ENCODE measurements at regions not wholly inside any gene's neighbourhood (a gene's known extent, or its start where the extent isn't known, plus 50 kb on each side); places are given as distances from the start of the nearest gene placed in this dataset.
"Not testable (repeated sequence)": the region's sequence is repeated elsewhere in the genome, so short reads cannot be mapped to it uniquely, and the experiment has no call there.

DNA sequence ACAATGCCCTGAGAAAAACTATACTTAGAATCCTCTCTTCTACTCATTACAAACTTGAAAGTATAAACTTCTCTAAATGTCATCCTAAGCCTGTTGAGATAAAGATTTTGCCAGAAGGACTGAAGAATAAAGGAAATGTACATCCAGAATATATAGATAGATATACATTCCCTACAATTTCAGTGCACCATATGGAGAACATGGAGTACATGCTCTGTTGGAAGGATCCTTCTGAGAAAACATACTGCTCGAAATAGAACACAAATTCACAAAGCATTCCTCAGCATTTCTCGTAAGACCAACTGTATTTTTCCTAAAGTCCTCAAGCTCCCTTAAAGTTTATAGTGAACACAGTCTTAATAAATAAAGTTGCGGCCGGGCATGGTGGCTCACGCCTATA is 69.7 kb upstream of the RASA1 start:
- peaks cover 0 to 10% (median 4%) of the 10 kb centered on the region in 7 donors for H3K9me3 Mint-ChIP-seq
- DNase-seq, result no peak
- H3K27ac Mint-ChIP-seq, result no peak overlapping the region
- H3K4me1 Mint-ChIP-seq, result peaks cover 8% of the 10 kb centered on the region
- H3K79me2 ChIP-seq (ENCODE audit: insufficient read depth, low read length), result no peaks in the 10 kb centered on the region
- H3K4me3 Mint-ChIP-seq, result no peak overlapping the region
- H3K36me3 Mint-ChIP-seq, result no peaks in the 10 kb centered on the region
- no peaks in the 10 kb centered on the region for H3K27me3 ChIP-seq (ENCODE audit: control insufficient read depth in 2 of 2, insufficient read depth in 2 of 2, low read length in 2 of 2)
- H3K36me3 ChIP-seq (replicated peaks in 1 of 2; ENCODE audit: control insufficient read depth in 1 of 2, insufficient read depth in 2 of 2, low read length in 2 of 2), result no peaks in the 10 kb centered on the region
- no peaks in the 10 kb centered on the region for H3K9me3 ChIP-seq (replicated peaks in 1 of 2; ENCODE audit: control insufficient read depth in 1 of 2, insufficient read depth in 1 of 2, low read length in 2 of 2)
- H4K20me1 ChIP-seq (ENCODE audit: insufficient read depth, low read length), result no peaks in the 10 kb centered on the region
- no peaks in the 10 kb centered on the region for H3K4me1 ChIP-seq (ENCODE audit: control insufficient read depth in 1 of 2, insufficient read depth in 2 of 2, low read length in 2 of 2)
- no peak overlapping the region for H3K4me2 ChIP-seq (replicated peaks; ENCODE audit: extremely low read depth, low read length, poor library complexity, severe bottlenecking)
- no CpG with 5 or more reads among the region's 5 CpGs for WGBS (ENCODE audit: insufficient coverage)
- H3K27me3 Mint-ChIP-seq (ENCODE audit: low read depth in 3 of 3), result peaks cover 0 to 5% (median 0%) of the 10 kb centered on the region in 3 donors
- no peak overlapping the region for H3K4me3 ChIP-seq (replicated peaks in 1 of 3; ENCODE audit: low read depth in 2 of 3, low read length in 3 of 3)
- no peak overlapping the region for H2AFZ ChIP-seq (ENCODE audit: insufficient read depth, low read depth, low read length, poor library complexity, severe bottlenecking)
- no peak for TF ChIP-seq CTCF (IDR thresholded peaks at IDR 0.05)
- no peak overlapping the region for H3K27ac ChIP-seq (ENCODE audit: low read depth in 1 of 2, low read length in 2 of 2)
- intact Hi-C loops (cut with micrococcal nuclease), result no loop called here
- no peak overlapping the region for H3K9ac ChIP-seq (ENCODE audit: insufficient read depth, low read length, poor library complexity, severe bottlenecking)

DNA sequence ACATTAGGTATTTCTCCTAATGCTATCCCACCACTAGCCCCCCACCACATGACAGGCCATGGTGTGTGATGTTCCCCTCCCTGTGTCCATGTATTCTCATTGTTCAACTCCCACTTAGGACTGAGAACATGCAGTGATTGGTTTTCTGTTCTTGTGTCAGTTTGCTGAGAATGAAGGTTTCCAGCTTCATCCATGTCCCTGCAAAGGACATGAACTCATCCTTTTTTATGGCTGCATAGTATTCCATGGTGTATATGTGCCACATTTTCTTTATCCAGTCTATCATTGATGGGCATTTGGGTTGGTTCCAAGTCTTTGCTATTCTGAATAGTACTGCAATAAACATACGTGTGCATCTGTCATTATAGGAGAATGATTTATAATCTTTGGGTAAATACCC is 68.4 kb upstream of the RASA1 start:
- intact Hi-C loops (cut with micrococcal nuclease); H3K27me3 Mint-ChIP-seq (ENCODE audit: low read depth in 3 of 3); H3K36me3 Mint-ChIP-seq; H3K27me3 ChIP-seq (ENCODE audit: control insufficient read depth in 2 of 2, insufficient read depth in 2 of 2, low read length in 2 of 2); DNase-seq; H3K4me1 Mint-ChIP-seq; H3K4me2 ChIP-seq (replicated peaks; ENCODE audit: extremely low read depth, low read length, poor library complexity, severe bottlenecking); H3K27ac Mint-ChIP-seq; H3K4me3 Mint-ChIP-seq; H3K36me3 ChIP-seq (replicated peaks in 1 of 2; ENCODE audit: control insufficient read depth in 1 of 2, insufficient read depth in 2 of 2, low read length in 2 of 2); H2AFZ ChIP-seq (ENCODE audit: insufficient read depth, low read depth, low read length, poor library complexity, severe bottlenecking); H3K9ac ChIP-seq (ENCODE audit: insufficient read depth, low read length, poor library complexity, severe bottlenecking); H3K4me3 ChIP-seq (replicated peaks in 1 of 3; ENCODE audit: low read depth in 2 of 3, low read length in 3 of 3); H3K79me2 ChIP-seq (ENCODE audit: insufficient read depth, low read length); H4K20me1 ChIP-seq (ENCODE audit: insufficient read depth, low read length); H3K4me1 ChIP-seq (ENCODE audit: control insufficient read depth in 1 of 2, insufficient read depth in 2 of 2, low read length in 2 of 2); H3K9me3 ChIP-seq (replicated peaks in 1 of 2; ENCODE audit: control insufficient read depth in 1 of 2, insufficient read depth in 1 of 2, low read length in 2 of 2); H3K27ac ChIP-seq (ENCODE audit: low read depth in 1 of 2, low read length in 2 of 2): not testable (repeated sequence)
- H3K9me3 Mint-ChIP-seq, result peaks cover 0 to 10% (median 5%) of the 10 kb centered on the region in 7 donors
- no CpG with 5 or more reads among the region's 1 CpG for WGBS (ENCODE audit: insufficient coverage)

DNA sequence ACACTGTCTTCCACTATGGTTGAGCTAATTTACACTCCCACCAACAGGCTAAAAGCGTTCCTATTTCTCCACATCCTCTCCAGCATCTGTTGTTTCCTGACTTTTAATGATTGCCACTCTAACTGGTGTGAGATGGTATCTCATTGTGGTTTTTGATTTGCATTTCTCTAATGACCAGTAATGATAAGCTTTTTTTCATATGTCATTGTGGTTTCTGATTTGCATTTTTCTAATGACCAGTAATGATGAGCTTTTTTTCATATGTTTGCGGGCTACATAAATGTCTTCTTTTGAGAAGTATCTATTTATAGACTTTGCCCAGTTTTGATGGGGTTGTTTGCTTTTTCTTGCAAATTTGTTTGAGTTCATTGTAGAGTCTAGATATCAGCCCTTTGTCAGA is 68.0 kb upstream of the RASA1 start:
- H3K4me1 ChIP-seq (ENCODE audit: control insufficient read depth in 1 of 2, insufficient read depth in 2 of 2, low read length in 2 of 2); H3K36me3 ChIP-seq (replicated peaks in 1 of 2; ENCODE audit: control insufficient read depth in 1 of 2, insufficient read depth in 2 of 2, low read length in 2 of 2); H3K9ac ChIP-seq (ENCODE audit: insufficient read depth, low read length, poor library complexity, severe bottlenecking); H2AFZ ChIP-seq (ENCODE audit: insufficient read depth, low read depth, low read length, poor library complexity, severe bottlenecking); H3K4me1 Mint-ChIP-seq; intact Hi-C loops (cut with micrococcal nuclease); H3K4me3 ChIP-seq (replicated peaks in 1 of 3; ENCODE audit: low read depth in 2 of 3, low read length in 3 of 3); H3K36me3 Mint-ChIP-seq; H3K4me2 ChIP-seq (replicated peaks; ENCODE audit: extremely low read depth, low read length, poor library complexity, severe bottlenecking); H4K20me1 ChIP-seq (ENCODE audit: insufficient read depth, low read length); H3K4me3 Mint-ChIP-seq; H3K27me3 ChIP-seq (ENCODE audit: control insufficient read depth in 2 of 2, insufficient read depth in 2 of 2, low read length in 2 of 2); H3K27ac ChIP-seq (ENCODE audit: low read depth in 1 of 2, low read length in 2 of 2); DNase-seq; H3K27ac Mint-ChIP-seq; H3K79me2 ChIP-seq (ENCODE audit: insufficient read depth, low read length); H3K9me3 ChIP-seq (replicated peaks in 1 of 2; ENCODE audit: control insufficient read depth in 1 of 2, insufficient read depth in 1 of 2, low read length in 2 of 2); H3K27me3 Mint-ChIP-seq (ENCODE audit: low read depth in 3 of 3): not testable (repeated sequence)
- 86% methylated on average over 1 of the region's 2 CpGs for WGBS (ENCODE audit: insufficient coverage)
- H3K9me3 Mint-ChIP-seq, result peaks cover 0 to 10% (median 5%) of the 10 kb centered on the region in 7 donors

Measured in CD14-positive monocyte (primary cell).